GM21381 (cell line): ENCODE measurements at regions not wholly inside any gene's neighbourhood (a gene's known extent, or its start where the extent isn't known, plus 50 kb on each side); places are given as distances from the start of the nearest gene placed in this dataset.

Experiments
- ATAC-seq: cut with Tn5 transposase; IDR thresholded peaks from one replicate; pipeline ENCODE4 v1.9.1; 2021; ENCODE audit warnings: mild to moderate bottlenecking, moderate library complexity; ENCODE audit not compliant: unreplicated experiment

DNA sequence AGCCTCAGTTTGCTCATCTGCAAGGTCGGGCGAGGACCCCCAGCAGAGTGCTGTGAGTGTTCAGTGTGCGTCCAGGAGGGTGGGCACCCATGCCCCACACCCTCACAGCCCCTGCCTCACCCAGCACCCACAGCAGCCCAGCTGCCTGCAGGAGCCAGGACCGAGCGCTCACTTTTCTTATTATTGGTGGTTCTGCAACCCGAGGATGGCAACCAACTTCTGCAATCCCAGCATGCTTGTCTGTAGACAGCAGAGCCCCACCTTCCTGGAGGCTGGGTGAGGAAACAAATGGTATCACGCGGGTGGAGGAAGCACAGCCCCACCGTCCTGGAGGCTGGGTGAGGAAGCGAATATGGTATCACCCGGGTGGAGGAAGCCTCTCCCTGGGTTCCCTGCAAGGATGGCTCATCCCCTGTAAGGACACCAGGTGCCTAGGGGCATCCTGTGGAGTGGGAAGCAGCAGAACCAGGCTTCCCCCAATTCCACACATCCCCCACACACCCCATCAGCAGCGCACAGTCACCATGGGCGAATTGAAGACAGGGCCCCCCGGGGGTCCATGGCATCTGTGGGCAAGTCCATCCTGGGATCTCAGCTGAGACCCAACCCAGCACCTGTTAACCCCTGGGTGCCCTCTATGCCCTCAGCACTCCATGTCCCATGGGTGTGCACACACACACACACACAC lies 220.5 kb upstream of the RAB6C start:
- ATAC-seq: no peak

DNA sequence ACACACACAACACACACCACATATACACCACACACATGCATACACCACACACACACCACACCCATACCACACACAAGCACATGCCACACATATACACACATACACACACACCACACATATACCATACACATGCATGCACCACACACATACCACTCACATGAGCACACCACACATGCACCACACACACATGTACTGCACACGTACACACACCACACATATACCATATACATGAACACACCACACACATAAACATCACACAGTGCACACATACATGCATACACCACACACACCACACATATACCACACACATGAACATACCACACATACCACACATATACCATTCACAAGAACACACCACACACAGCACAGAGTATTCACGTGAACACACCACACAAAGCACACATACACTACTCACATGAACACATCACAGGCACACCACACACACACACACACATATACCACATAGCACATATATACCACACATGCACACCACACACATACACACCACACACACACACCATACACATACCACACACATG lies 219.9 kb upstream of the RAB6C start:
- no peak for ATAC-seq

DNA sequence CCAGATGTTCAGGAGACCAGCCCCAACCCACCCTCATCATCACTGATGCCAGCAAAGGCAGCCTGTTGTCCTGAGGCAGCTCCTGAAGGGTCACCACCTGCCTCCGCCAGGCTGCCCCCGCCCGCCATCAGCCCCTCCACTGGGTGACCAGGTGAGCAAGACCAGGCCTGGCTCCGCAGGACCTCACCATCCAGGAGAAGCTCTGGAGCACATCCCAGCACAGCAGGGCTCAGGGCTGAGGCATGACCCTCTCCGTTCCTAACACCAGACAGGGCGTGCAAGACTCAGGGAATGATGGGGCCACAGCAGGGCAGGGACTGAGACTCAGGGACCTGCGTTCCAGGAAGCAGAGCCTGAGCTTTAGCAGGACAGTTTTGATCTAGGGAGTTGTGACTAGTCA lies 218.8 kb upstream of the RAB6C start:
- no peak for ATAC-seq

DNA sequence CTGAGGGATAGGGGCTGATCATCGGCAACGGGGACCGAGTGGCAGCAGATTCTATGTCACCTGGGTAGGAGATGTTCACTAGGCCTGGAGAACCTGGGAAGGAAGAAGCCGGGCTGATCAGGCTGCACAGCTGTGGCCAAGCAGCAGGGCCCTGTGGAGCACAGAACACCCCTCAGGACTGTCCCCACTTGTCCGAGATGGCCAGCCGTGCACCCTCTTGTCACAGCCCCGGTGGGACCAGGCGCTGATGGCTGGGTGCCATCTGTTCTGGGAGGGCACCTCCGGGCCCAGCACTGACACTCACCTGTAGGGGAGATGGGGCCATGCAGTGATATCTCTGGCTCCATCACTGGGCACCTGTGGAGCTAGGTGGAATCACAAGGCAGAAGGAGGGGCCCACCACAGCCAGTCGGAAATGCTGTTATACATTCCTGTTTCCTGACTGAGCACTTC lies 217.9 kb upstream of the RAB6C start:
- no peak for ATAC-seq

DNA sequence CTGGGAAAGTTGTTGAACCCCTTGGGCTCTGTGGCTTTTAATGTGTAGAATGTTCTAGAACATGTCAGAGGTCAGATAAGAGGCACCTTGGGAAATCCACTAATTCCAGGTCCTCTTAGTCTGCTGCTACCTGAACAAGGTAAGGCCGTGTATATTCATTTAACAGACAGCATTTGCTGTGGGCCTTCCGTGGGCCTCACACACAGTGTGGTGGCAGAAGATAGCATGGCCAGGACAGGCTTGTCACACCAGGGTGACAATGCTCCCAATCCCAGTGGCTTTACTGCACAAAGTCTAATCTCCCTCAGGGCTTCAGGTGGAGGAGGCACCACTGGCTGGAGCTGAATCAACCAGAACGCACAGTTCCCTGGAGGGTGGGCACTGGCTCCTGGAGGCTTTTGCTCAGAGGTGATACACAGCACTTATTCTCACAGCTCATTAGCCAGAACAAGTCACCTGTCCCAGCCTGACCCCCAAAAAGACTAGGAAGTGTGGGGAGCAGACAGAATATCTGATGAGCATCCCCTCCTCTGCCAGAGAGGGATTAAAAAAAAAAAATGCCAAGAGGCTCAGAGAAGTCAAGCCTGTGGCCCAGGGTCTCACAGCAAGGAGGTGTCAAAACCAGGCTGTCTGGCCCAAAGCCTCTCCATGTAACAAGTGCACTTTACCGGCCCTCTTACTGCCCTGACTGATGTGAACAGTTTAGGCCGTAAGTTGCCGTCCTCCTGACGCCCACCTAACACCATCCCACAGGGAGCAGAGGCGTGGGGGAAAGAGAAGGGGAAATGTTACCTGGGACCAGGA lies 216.9 kb upstream of the RAB6C start:
- ATAC-seq: no peak

DNA sequence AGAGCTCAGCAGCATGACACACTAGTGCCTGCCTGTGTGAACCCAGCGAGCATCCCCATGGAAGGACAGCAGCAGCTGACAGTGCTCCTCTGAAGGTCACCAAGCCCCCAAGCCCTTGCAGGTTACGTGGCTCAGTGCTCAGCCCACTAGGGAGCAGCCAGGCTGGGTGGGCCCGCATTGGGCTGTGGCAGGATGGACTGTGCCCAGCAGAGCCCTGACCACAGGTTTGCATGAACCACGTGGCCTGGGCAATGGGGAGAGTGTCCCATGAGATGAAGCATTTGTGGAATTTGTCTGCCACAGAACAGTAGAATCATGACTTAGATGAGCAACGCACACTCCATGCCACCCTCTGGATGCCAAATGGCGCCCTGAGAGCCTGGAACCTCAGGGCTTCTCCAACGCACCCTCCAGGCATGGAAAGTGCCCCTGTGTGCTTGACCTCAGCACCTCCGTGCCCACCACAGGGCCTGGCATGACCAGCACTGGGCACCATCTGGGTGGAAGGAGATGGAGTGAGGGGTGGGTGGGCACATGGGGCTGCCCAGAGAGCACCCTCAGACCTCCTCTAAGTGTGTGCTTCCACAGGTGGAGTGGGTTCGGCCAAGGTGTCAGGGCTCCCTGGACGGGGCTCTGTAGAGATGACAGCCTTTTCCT lies 216.1 kb upstream of the RAB6C start:
- no peak for ATAC-seq

DNA sequence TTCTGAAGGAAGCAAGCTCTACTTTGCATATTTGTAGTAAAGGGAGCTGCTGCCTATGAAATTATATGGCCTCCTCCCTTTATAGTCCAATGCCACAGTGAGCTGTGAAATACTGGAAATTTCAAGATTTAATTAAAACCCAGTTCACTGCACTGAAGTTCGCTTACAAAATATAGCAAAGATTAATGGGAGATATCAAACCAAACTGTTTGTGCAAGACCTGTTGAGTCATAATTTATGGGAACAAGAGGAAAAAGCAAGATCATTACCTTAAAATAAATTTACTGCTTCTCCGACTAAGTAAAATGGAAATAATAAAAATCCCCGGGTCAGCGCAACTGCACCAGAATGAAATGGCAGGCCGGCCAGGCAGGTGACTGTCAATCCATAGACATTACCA lies 215.5 kb upstream of the RAB6C start:
- no peak for ATAC-seq

DNA sequence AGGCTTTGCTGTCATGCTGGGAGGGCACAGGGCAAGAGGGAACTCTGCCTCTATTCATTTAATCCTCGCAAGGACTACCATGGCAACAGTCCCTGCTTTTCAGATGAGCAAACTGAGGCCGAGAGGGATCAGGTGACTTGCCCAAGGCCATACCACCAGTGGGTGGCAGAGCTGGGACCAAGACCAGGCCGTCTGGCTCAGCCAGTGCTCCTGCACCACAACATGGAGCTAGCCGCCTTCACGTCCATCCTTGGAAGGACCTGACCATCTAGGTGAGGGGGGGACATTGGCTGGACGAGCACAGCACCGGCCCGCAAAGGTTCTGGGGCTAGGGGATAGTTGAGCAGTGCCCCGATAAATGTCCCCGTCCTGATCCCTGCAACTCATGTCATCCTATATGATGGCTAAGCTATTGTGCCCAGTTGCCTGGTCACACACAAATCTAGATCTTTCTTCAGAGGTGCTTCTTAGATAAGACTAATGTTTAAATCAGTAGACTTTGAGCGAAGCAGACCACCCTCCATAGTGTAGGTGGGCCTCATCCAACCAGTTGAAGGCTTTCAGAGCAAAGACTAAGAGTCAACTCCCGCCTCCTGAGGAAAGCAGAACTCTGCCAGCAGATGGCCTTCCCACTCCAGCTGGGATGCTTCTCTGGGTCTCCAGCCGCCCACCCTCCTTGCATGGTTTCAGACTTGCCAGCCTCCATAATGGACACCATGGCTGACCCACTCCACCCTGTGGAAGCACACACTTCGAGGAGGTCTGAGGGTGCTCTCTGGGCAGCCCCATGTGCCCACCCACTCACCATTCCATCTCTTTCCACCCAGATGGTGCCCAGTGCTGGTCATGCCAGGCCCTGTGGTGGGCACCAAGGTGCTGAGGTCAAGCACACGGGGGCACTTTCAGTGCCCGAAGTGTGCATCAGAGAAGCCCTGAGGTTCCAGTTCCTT lies 214.8 kb upstream of the RAB6C start:
- ATAC-seq: no peak

DNA sequence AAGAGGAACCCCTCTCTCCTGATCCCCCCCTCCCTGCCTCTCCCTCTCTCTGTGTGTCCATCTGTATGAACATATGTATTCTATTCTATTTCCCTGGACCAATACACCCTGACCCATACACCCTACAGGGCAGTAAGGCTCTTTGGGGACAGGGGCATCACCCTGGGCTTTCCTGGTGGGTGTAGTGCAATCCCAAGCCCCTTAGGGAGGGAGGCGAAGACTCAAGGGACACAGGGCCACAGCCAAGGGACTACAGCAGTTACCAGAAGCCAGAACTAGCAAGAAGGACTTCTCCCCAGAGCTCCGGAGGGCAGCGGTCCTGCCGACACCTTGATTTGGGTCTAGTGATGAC lies 214.2 kb upstream of the RAB6C start:
- ATAC-seq: no peak

DNA sequence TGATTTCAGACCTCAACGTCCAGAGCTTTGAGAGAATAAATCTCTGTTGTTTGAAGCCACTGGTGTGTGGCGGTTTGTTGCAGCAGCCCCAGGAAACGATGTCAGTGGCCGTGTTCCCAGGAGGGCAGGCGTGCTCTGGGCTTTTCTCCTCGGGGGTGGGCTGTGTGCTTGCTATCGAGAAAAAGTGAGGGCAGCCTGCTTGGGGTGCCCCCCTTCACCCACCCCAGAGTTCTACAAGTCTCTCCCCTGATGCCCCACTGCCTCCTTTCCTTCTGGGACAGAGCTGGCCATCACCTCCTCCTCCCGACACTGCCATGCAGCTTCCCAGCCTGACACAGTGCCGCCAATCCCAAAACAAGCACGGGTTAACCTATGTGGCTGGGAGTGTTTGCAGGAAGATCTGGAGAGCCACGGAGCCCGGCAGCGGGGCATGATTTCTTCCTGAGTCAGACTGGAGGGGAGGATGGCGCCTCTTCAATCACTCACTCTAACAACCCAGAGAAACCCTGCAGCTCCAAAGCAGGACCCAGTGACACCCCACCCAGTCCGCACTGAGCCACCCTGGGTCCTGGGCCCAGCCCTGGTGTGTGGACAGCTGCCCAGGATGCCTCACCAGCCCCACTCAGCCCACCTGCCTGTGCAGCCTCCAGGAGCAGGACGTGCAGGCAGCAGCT lies 213.7 kb upstream of the RAB6C start:
- no peak for ATAC-seq

DNA sequence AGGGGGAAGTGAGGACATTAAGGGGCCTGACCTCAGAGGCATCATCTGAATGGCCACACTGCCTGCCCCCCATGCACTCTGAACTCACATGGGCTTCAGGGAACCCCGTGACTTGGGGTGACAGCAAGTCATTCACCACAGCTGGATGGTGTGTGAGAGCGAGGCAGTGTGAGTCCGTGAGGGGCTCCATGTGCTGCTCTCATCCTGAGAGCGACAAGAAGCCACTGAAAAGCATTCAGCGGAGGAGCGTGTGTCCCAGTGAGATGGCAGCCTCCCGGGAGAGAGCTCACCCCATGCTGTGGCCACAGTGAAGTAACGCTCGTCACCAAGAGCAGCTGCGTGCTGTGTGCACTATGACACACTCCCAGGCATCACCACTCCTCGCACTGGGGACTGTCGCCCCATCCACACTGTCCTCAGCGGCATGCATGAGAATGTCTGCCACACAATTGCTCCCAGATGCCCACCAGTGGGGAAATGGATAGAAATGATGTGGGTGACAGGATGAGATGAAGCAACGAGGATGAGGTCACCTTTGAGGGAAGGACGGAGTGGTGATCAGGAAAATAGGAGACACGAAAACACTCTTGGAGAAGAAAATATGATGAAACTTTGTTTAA lies 213.0 kb upstream of the RAB6C start:
- no peak for ATAC-seq

DNA sequence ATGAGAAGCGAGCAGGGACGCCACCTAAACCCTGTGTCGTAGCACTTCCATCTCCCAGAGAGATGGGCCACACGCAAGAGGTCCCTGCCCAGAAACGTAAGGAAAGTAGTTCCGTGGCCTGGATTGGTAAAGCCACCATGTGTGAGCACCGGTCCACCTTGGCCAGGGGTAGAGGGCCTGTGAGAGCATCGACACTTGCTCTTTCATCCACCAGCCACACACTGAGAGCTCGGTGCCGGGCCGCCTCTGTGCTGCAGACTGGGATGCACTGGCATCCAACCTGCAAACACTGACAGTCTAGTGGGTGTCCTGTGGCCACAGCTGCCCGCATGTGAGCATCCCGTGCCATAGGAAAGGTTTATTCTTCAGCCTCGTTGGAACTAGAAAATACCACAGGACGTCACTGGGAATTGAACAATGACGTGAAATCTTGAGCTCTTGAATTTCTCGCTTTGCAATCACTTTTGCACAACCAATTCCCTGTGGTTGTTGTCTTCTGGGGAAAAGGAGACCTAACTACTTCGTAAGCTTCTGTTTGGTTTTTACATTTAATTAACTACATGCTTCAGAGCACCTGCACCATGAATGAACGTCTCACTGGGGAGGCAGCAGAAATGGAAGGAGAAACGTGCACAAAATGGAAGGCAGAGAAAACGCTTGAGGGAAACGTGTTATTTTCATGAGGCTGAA lies 212.0 kb upstream of the RAB6C start:
- ATAC-seq: no peak

DNA sequence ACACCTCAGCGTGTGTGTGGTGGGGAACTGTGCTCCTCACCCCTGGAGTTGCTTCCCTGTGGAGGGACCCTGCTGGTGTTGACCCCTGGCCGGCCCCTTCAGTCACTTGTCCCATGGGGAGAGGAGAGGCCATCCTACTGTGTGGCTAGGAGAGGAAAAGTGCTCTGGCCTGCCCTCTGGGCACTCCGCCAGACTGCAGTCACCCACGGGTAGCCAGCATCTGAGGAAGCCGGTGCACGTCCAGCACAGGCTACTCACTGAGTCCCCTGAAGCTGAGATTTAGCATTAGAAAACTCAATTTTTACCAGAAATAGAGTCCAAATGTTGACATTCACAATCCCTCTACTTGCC lies 211.5 kb upstream of the RAB6C start:
- no peak for ATAC-seq

DNA sequence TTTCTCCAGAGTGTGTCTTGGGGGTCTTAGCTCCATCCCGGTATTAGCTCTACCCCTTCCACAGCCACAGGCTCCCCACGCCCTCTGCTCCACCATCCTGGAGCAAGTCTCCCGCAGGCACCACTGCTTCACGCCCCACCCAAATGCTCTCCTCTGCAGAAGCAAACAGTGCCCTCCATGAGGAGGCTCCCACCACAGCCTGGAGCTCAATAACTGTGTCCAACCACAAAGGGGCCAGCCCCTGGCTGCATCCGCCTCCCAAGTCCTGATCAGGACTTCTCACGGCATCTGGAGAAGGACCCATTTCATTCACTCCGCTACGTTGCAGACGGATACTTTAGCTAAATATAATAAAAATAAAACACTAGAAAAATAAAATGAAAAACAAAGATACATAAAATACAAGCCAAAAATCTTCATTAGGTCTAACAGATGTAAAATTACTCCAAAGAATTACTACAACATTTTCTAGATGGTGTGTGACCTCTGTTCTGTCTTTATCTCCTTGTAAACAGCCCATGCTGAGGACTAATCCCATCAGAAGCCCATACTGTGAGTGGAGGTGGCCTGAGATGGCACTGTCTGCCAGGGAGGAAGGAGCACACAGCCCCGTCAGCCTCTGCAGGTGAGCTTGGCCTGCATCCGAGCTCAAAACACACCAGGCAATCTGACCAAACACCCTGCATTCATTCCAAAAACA lies 210.8 kb upstream of the RAB6C start:
- ATAC-seq: no peak

DNA sequence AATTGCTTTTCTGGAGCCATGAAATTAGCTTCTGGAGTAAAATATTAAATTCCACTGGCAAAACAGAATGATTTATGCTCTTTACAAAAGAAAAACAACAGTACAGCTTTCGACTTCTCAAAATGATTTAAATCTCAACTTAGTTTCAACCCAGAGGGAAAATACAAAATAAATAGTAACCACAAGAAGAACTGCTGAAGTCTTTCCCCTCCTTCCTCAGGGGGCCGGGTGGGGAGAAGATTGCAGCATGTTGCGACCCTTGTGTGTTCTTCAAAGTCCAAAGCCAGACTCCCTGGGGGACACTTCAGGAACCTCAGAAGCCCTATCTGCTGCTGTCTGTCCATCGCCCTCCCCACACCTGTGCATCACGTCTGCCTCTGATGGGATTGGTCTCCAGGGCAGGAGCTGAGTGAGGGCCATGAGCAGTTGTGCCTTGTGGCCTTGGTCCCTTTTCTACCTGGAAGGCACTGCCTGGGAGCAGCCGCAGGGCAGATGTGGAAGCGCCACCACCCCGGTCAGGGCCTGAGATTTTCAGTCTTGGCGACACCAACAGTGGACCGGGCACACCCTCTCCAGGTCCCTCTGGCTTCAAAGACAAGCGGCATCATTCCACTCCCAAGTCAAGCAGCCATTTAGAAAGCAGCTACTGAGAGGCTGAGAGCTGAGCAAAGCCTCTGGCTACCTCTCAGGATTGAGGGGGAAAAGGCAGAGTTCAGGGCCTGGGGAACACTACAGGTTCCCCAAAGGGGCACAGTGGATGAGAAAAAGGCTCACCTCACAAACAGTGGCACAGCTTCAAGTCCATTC lies 210.1 kb upstream of the RAB6C start:
- ATAC-seq: no peak

DNA sequence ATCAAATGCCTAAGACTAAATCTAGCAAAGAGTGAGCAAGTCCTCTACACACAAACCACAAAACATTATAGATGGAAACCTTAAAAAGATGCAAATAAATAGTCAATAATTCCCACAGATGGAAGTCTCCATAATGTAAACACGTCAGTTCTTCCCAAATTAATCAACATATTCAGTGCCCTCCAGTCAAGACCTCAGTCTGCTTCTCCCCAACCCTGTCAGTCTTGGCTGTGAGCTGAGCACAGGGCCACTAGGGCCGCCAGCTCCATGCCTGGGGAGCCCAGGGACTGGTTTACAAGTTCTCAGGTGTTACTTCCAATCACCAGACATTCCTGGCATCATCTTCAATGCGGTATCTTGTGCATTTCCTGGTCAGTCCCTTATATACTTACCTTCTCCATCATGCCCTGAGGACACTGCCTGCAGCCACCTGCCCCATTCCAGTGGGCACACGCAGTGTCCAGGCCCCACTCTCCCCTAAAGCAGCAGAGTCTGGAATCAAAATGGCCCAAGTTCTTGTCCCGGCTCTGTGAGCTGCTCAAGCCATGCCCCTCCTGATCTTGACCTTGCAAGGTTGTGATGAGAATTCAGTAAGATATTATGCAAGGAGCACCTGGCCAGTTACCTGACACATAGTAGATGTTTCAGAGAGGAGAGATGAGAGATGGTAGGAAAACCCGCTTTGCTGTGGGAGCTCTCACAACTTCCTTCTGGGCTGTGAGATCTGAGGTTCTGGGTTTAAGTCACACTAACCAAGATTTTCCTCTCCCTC lies 207.9 kb upstream of the RAB6C start:
- no peak for ATAC-seq

DNA sequence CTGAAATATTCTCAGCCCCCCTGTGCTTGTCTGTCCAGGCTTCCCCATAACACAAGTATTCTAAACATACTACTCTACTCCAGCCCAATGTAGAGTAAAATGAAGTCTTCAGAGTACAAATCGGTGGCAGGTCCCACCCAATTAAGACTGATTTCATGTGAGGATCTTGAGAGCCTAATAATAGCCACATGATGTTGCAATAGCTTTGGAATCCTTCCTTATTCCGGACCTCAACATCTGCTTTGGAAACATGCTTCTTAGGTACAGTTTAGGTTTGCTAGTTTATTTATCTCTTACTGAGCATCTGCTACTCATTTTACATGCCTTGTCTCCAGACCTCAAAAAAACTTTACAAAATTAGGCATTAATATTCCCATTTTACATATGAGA lies 207.3 kb upstream of the RAB6C start:
- no peak for ATAC-seq
